HG03175 (cell line): ENCODE measurements at regions not wholly inside any gene's neighbourhood (a gene's known extent, or its start where the extent isn't known, plus 50 kb on each side); places are given as distances from the start of the nearest gene placed in this dataset.

Experiments used
- ATAC-seq: cut with Tn5 transposase; IDR thresholded peaks from one replicate; pipeline ENCODE4 v1.9.1; 2021; ENCODE audit warnings: mild to moderate bottlenecking, moderate library complexity; ENCODE audit not compliant: unreplicated experiment

DNA sequence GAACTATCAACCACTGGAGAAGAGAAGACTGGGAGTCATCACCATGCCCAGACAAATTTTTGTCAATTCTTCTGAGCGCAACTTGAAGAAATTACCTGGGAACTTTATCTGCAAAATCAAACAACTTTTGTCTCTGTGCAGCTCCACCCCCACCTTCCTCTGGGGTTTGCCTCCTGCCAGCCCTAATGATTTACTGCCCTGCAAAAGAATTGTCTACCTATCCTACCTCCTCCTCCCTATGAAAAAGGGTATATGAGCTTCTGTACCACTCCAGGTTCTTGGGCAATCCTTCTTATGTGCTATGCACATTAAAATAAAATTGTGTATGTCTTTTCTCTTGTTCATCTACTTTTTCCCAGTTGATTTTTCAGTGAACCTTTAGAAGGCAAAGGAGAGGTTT is 191.9 kb downstream of the URB2 start:
- no peak for ATAC-seq

- no peak for ATAC-seq
Measured at GRCh38 chr1:229819091-229819490, 193.0 kb downstream of the URB2 start.

GRCh38 chr1:229822026-229822425 is 196.0 kb downstream of the URB2 start:
- ATAC-seq = no peak

GRCh38 chr1:229825042-229825441 is 199.0 kb downstream of the URB2 start:
- no peak for ATAC-seq

- no peak for ATAC-seq
Measured at GRCh38 chr1:229828461-229828860, 202.4 kb downstream of the URB2 start.

DNA sequence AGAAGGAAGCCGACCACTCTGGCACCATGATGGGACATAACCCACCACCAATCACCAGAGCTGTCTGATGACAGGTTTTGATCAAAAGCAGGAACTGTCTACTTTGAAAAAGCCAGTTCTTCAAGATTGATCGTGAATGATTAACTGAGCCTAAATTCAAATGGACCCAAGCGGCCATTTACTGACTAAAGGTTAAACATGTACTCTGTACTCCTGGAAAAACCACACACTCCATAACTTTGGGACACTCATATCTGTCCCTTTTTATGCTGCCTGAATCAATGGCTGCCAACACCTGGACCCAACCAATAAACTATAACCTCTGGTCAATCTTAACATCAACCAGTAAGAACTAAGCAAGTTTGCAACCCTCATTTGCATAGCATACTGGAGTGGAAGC is 206.6 kb downstream of the URB2 start:
- no peak for ATAC-seq

GRCh38 chr1:229834230-229834629 is 208.2 kb downstream of the URB2 start:
- ATAC-seq = no peak

- ATAC-seq = no peak
Measured at GRCh38 chr1:229835226-229835625, 209.2 kb downstream of the URB2 start.

GRCh38 chr1:229836324-229836723 is 210.3 kb downstream of the URB2 start:
- ATAC-seq = no peak

- ATAC-seq = no peak
Measured at GRCh38 chr1:229838204-229838603, 212.2 kb downstream of the URB2 start.

GRCh38 chr1:229839800-229840199 is 213.8 kb downstream of the URB2 start:
- ATAC-seq = no peak

DNA sequence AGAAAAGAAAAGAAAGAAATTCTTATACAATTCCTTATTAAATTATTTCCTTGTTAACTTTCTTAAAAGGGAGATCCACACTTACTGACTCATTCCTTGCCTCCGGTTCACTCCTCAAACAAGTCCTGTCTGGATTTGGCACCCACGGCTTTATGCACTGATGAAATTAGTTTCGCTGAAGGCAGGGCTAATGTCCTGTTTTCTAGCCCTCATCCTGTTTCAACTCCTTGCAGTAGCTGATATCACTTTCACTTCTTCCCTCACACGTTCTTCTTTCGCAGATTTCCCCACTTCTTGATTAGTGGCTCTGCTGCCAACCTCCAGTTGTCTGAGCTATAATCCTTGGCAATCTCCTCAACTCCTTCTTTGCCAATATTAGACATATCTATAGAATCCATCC is 215.2 kb downstream of the URB2 start:
- no peak for ATAC-seq

DNA sequence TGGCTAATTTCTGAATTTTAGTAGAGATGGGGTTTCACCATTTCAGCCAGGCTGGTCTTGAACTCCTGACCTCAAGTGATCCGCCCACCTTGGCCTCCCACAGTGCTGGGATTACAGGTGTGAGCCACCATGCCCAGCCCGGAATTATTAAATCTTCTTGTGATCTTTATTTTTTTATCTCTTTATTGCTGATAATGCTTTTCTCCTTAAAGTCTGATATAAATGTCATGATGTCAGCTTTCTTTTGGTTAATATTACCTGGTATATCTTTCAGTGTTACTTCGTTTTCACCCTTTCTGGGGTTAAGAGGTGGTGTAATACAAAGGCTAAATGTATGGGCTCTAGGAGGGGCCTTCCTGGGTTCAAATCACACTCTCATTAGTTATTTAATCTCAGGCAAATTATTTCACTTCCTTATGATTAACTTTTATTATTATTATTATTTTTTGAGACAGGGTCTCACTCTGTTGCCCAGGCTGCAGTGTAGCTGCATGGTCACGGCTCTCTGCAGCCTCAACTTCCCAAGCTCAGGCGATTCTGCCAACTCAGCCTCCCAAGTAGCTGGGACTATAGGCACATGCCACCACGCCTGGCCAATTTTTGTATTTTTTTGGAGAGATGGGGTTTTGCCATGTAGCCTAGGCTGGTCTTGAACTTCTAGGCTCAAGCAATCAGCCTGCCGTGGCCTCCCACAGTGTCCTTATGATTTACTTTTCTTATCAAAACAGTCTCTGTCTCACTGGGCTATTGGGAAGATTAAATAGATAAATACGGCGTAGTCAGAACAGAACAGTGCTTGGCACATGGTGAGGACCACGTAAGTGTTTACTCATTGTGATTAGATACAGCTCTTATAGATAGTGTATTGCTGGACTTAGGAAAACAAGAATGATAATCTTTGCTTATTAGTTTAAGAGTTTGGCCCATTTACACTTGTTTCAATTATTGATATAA is 216.5 kb downstream of the URB2 start:
- no peak for ATAC-seq

- no peak for ATAC-seq
Measured at GRCh38 chr1:229843627-229844238, 217.7 kb downstream of the URB2 start.

DNA sequence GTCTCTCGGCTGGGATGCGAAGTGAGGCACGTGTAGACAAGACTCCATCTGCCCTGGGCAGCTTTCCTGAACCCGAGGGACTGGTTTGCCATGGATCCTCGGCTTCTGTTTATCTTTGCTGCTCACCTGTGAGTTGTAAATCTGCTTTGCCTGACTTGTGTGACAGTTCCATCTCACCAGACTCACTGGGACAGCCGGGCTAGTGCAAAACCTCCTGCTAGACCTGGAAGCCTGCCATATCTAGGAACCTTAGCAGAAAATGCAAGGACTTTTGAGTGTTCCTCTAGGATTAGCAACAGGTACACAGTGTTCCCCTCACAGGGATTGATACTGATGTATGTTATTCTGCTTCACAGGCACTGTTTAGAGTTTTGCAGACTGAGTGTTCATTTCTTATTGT is 218.6 kb downstream of the URB2 start:
- ATAC-seq = no peak

DNA sequence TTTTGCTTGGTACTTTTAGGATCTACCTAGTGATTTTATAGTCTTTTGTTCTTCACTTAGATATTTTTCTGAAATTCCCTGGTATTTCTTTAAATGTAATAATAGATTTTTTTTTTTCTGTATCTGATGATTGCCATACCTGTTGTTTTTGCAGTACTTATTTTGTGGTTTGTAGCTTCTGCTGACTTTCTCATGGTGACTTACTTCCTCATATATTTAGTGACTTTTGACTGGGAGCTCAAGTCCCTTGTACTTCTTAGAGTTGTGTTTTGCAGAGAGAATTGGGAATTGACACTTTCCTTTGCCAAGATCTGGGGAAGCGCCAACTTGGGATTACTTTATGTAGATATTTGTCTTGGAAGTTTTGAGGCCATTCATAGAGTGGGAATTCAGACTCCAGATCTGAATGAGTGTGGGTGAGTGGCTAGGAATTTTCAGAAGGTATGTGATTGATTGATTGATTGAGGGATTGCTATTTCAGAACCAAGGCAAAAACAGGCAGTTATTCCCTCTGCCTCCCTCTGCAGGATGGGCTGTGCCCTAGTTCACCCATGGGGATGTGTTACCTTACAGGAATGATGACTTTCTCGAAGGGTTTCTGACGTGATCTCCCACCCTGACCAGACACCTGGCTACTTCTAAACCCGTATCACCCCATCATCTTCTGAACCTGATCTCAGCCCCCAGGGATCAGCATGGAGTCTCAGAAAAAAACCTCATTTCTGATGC is 219.5 kb downstream of the URB2 start:
- ATAC-seq = no peak

DNA sequence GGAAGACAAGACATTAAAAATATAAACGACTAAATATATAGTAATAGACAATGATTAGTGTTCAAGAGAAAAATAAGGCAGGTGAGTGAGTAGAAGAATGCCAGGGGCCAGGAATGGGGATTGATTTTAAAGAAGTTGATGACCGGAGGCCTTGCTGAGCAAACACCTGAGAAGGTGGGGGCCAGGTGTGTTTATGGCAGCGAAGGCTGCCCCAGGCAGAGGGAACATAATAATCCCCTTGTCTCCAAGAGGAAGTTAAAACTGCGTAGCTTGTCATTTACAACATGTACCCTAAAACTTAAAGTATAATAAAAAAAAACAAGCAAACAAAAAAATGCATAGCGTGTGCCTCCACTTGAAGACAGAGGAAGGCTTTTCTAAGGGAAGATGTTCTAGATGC is 220.3 kb downstream of the URB2 start:
- no peak for ATAC-seq

DNA sequence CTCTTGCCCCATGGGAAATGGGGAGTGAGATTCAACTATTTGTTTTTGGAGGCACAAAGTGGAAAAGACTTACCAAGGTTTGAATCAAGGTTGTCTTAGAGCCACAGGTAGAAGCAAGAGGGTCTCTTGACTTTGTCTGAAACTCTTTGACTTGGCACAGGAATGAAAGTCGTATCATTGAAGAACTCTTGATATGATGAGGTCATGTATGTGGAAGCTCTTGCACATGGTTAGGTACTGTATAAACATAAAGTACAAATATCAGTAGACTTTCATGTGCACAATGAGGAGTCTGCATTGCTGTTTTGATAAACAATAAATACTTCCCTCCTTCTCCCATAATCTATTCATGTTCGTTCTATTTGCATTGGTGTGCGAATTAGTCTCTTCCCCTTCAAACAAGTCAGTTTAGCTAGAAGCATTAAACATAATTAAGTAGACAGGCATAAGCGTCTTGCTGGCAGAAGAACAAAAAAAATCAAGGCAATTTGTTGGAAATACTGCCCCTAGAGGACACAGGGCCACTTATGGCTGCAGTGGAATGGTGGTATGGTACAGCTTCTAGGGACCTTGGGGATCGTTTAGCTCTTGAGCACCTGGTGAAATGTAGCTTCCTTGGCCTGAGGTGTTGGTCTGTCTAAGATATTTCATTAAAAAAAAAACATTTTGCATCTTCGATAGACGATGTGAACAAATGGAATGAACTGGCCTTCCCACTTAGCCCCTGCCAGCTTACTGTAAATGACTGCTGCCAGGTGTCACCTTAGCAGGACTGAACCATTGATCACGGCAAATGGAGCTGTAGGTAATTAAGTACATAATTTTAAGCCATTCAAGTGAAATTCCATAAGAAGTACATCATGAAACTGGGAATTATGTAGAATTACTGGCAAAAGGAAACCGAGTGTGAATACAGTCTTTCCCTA is 218.0 kb upstream of the GALNT2 start:
- ATAC-seq = peak; percentile 57

GRCh38 chr1:229851511-229851910 is 215.5 kb upstream of the GALNT2 start:
- no peak for ATAC-seq

- ATAC-seq = no peak
Measured at GRCh38 chr1:229853751-229854150, 213.3 kb upstream of the GALNT2 start.

- no peak for ATAC-seq
Measured at GRCh38 chr1:229854620-229855019, 212.4 kb upstream of the GALNT2 start.
